ENCODE measurements at regions not wholly inside any gene's neighbourhood (a gene's known extent, or its start where the extent isn't known, plus 50 kb on each side); places are given as distances from the start of the nearest gene placed in this dataset.

DNA sequence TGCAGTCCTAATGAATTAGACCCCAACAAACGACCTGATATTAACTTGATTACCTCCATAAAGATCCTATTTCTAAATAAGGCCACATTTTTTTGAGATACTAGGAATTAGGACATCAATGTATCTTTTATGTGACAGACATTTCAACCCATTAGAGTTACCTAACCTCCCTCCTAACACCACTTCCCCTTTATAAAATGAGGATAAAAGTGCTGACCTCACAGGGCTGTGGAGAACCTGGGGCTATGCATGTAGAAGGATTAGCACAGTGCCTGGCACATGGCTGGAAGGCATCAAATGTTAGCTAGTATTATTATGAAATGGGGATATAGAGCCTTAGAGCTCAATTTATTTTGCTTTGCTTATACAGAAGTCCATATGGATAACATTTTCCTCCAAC is 53.5 kb upstream of the LRRN1 start:
- DNase-seq (ENCODE audit: missing footprints) = no peak
- no peak for ATAC-seq
- intact Hi-C loops (cut with DNase I) = no loop called here

- no peak for ATAC-seq
- no peak for DNase-seq (ENCODE audit: missing footprints)
- intact Hi-C loops (cut with DNase I) = no loop called here
Measured at GRCh38 chr3:3744826-3745225, 54.4 kb upstream of the LRRN1 start.

DNA sequence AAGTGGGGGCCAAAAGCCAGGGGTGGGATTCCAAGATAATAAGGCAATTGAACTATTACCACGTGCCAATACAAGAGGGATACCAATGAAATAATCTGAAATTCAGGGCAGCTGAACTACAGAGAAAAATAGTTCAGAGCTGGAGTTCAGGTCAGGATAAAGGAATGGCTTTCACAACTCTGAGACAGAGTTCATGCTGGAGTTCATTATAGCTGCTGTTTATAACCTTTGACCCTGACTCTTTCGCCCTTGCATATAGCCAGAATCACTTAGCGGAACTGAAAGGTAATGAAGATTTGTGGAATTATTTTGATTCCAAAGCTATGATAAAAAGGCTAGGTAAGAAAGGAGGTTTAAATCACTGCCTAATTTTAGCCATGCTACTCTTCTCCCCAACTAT is 55.5 kb upstream of the LRRN1 start:
- intact Hi-C loops (cut with DNase I) = no loop called here
- ATAC-seq (no peak), DNase-seq (ENCODE audit: missing footprints) (no peak)

DNA sequence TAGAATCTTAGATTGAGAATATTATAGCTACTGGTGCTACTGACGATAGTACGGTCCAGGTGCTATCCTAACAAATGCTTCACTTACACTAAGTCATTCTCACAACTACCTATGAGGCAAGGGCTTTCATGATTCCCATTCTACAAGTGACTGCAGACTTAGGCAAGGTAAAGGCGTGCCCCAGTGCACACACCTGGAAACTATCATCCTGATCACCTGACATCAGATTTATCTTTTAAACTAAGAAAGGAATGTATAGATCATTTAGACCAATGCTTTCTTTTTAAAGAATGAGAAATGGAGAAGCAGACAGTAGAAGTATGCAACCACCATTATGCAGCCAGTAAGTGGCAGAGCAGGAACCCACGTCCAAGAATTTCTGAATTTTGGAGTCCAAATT is 59.2 kb upstream of the LRRN1 start:
- ATAC-seq = no peak

DNA sequence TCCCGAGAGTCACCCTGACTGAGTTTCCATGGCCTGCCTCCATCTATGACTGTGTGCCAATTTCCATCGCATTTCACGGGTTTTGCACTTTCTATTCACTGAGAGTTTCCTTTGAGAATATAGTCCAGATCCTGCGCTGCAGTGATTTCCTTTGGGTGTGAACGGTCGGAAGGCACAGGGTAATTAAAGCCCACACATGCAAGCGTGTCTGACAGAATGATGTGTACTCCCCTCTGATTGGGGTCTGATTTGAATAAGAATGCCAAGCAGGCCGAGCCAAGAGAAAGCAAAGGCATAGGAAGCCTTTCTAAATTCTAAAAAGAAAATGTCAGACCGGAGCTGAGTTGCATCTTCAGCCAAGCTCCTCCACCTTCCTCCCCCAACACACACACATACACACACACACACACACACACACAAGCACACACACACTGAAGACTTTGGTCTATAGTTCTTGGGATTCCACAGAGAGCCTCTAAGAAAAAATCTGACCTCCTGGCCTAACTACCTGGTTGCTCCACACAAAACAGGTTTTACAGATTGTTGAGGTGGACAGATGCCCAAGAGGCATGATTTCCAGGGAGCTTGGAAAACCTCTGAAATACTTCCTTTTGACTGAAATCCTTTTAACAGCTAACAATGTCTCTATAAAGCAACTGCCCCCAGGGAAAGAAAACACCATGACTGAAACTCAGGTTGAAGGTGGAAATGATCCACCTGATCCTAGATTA is 59.7 kb upstream of the LRRN1 start:
- no peak for ATAC-seq
- no peak for DNase-seq (ENCODE audit: missing footprints)
- intact Hi-C loops (cut with DNase I) = no loop called here

More for the DNA sequence above, 59.2 kb upstream of the LRRN1 start:
- intact Hi-C loops (cut with DNase I) = no loop called here
- no peak for DNase-seq (ENCODE audit: missing footprints)

DNA sequence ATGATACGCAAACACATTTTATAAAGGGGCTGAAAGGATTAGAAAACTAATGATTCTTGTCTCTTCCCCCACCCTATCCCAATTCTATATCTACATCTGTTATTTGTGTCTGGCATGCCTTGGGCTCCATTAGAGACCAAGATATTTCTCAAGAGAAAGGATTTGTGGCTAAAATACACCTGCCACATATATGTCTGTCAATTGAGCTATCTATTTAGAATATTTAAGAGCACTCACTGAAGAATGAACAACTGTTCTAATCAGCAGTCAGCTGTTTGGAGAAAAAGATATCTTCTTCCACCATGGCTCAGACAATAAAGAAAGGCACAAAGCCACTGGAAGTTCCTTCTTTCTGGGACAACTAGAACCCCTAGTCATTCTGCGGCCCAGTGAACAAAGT is 61.7 kb upstream of the LRRN1 start:
- intact Hi-C loops (cut with DNase I) = no loop called here
- DNase-seq (ENCODE audit: missing footprints) = no peak
- ATAC-seq = no peak

DNA sequence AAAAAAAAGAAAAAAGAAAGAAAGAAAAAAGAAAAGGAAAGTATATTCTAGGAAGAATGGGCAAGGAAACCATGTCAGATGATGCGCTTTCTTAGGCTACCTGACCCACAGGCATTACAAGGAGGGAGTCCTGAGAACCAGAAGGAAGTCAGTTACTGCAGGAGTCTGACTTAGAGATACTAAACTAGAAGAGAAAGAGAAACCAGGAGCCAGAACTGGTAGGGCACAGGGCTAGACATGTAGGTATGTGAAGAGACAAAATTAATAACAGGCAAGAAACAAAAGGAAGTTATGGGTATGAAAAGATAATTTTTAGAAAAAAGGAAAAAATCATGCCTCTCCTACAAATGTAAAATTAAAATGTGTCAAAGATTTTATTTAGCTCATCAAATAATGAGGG is 63.3 kb upstream of the LRRN1 start:
- no peak for DNase-seq (ENCODE audit: missing footprints)
- no peak for ATAC-seq
- intact Hi-C loops (cut with DNase I) = no loop called here

DNA sequence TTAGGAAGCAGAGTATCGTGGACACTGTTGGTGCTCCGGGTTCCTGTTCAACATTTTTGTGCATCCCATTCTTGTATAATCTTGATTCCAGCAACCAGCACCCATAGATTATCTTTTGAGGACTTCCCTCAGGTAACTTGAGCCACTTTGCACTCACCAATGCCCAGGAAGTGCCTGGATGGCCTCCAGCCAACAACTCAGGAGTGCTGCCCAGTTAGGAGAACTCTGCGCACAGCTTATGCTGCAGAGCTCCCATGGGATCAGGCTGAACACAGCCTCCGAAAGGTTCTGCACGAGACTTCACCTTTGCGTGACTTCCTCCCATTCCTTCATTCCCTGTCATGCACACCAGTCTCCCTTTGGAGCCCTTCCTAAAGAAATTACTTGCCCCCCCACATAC is 64.3 kb upstream of the LRRN1 start:
- intact Hi-C loops (cut with DNase I) = no loop called here
- ATAC-seq = no peak
- DNase-seq (ENCODE audit: missing footprints) = no peak

GRCh38 chr3:3729261-3729660 is 70.0 kb upstream of the LRRN1 start:
- intact Hi-C loops (cut with DNase I) = no loop called here
- no peak for DNase-seq (ENCODE audit: missing footprints)

GRCh38 chr3:3726549-3726948 is 72.7 kb upstream of the LRRN1 start:
- DNase-seq (ENCODE audit: missing footprints) (no peak), ATAC-seq (no peak)
- intact Hi-C loops (cut with DNase I) = no loop called here

More at GRCh38 chr3:3729261-3729660, 70.0 kb upstream of the LRRN1 start:
- ATAC-seq = no peak

GRCh38 chr3:3714572-3714971 is 84.7 kb upstream of the LRRN1 start:
- intact Hi-C loops (cut with DNase I) = no loop called here
- ATAC-seq (no peak), DNase-seq (ENCODE audit: missing footprints) (no peak)

- no peak for ATAC-seq
- intact Hi-C loops (cut with DNase I) = no loop called here
- no peak for DNase-seq (ENCODE audit: missing footprints)
Measured at GRCh38 chr3:3712971-3713370, 86.3 kb upstream of the LRRN1 start.

- ATAC-seq (no peak), DNase-seq (ENCODE audit: missing footprints) (no peak)
- intact Hi-C loops (cut with DNase I) = no loop called here
Measured at GRCh38 chr3:3708769-3709115, 90.5 kb upstream of the LRRN1 start.

DNA sequence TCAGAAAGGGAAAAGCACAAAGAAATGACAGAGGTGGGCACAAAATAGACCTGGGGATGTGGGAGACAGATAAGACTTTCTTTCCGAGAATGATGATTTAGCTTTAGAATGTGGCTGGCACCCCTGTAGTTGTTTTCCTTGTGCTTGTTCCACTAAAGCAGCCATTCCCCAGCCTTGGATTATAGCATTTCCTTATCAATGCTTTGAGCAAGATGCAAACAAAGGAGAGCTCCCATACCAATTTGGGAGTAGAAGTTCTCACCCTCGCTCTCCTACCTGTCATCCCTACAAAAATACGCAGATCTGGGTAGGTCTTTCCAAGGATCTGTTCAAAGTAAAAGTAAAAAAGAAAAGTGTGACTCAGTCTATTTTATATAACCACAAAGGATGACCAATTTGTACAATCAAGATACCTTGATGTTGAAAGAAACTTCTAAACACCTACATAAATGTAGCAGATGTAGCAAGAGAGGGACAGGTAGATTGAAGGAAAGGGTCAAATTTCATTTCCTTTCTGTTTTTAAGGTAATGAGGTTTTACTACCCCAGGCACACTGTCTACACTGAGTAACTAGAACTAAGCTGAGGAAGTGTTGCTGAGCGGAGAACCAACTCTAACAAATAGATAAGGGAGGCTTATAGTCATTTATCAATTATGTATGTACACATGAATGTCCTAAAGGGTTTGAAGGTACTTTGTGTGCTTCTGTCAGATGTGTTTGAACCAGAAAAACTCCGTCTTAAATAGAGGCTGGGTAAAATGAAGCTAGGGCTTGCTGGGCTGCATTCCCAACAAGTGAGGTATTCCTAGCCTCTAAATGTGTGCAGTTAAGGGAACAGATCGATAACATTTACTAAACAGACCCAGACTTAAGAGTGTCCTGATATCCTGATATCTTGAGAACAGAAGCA is 91.1 kb upstream of the LRRN1 start:
- DNase-seq (ENCODE audit: missing footprints) (no peak), ATAC-seq (no peak)
- intact Hi-C loops (cut with DNase I) = no loop called here

DNA sequence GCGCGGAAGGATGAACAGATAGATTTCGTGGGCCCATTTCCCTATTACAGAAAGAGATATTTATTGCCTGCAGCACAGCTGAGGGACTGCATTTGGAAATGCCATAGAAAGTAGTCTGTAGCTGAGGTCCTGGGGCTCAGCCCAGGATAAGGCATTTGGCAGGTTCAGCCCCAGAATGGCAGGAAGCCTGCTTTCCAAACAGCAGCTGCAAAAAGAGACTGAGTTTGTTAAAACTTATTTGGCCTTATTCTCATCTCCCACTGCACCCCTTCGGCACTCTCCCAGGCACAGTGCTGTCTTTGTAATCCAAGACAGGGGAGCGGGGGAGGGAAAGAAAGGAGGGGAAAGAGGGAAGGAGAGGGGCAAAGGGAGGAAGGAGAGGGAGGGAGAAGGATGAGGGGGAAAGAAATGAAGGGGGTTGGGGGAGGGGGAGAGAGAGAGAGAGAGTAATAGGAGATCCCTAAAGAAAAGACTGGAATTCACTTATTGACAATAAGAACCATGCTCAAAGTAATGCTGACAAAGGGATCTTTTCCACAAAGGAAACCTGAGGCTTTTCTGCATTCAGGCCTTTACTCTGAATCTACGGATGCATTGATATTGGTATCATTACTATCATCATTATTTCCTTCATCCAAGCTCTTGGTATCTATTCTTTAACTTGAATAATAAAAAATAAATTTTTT is 94.0 kb upstream of the LRRN1 start:
- DNase-seq (ENCODE audit: missing footprints) (no peak), ATAC-seq (peak; percentile 80)
- intact Hi-C loops (cut with DNase I) = no loop called here

GRCh38 chr3:3701949-3702348 is 97.3 kb upstream of the LRRN1 start:
- DNase-seq (ENCODE audit: missing footprints) (no peak), ATAC-seq (no peak)
- intact Hi-C loops (cut with DNase I) = no loop called here

GRCh38 chr3:3699816-3700633 is 99.2 kb upstream of the LRRN1 start:
- intact Hi-C loops (cut with DNase I) = no loop called here
- ATAC-seq (no peak), DNase-seq (ENCODE audit: missing footprints) (no peak)

DNA sequence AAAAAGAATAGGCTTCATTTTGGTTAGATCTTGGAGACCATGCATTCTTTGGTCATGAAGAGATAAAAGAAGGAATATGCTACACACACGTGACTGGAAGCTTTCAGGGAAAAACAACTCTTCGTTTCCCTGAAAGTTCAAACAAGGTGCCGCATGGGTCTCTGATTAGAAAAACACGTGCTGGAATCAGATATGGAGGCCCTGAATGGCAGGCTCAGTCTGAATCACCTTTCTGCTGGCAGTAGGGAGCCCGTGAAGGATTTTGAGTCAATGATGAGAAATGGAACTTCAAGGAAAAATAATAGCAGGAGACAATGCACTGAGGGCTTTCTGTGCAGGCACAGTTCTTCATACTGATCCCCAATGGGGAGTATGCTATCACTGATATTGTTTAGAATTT is 99.8 kb upstream of the LRRN1 start:
- no peak for DNase-seq (ENCODE audit: missing footprints)
- no peak for ATAC-seq
- intact Hi-C loops (cut with DNase I) = no loop called here

DNA sequence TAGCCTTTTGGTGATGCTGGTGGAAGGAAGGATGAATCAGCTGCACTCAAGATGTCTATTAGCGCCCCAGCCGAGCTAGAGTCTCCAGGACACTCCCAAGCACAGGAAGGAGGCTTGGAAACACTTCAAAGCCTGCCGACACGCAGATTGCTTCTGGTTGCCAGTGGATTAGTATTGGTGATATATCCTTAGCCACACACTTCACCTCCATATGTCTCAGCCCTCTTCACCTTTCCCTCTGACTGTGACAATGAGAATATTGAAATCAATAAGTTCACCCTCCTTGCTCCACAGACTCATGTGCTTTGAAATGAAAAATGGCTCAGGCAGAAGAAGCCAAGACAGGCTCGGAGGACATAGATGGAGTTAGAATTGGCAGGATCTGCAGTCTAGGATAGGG is 102.9 kb upstream of the LRRN1 start:
- ATAC-seq (no peak), DNase-seq (ENCODE audit: missing footprints) (no peak)
- intact Hi-C loops (cut with DNase I) = no loop called here

All from Right ventricle myocardium inferior (tissue), 1 donor.